SK-N-SH (cell line): ENCODE measurements at regions not wholly inside any gene's neighbourhood (a gene's known extent, or its start where the extent isn't known, plus 50 kb on each side); places are given as distances from the start of the nearest gene placed in this dataset.

ENCODE experiments used
- CTCF ChIP-seq: fragments of 200-600 bp; sonication (generic); IDR thresholded peaks from 2 replicates; pipeline ENCODE4 v1.6.1; 2017; ENCODE audit warnings: antibody characterized with exemption, mild to moderate bottlenecking, moderate library complexity
- EZH2phosphoT487 ChIP-seq: fragments of 200-600 bp; sonication (generic); IDR thresholded peaks from 2 replicates; pipeline ENCODE4 v1.6.1; 2017; ENCODE audit warnings: low read depth, mixed run types, mild to moderate bottlenecking, antibody characterized with exemption, moderate library complexity, borderline replicate concordance
- NRF1 ChIP-seq: IDR thresholded peaks from 2 replicates; pipeline ENCODE4 v1.6.1; 2012; ENCODE audit warnings: low read depth, mild to moderate bottlenecking, low read length
- REST ChIP-seq: IDR thresholded peaks from 2 replicates; pipeline ENCODE4 v1.6.1; 2012; ENCODE audit warnings: mild to moderate bottlenecking, low read depth, low read length, moderate library complexity
- TAF1 ChIP-seq: IDR thresholded peaks from 2 replicates; pipeline ENCODE4 v1.6.1; 2012; ENCODE audit warnings: low read depth, mild to moderate bottlenecking, low read length, moderate library complexity, borderline replicate concordance
- USF2 ChIP-seq: fragments of 150-350 bp; IDR thresholded peaks from 2 replicates; pipeline ENCODE4 v1.6.1; 2017; ENCODE audit warnings: antibody characterized with exemption, low read length, low read depth, borderline replicate concordance

GRCh38 chr3:110006913-110007312 lies 669.6 kb upstream of the DPPA4 start:
- no peak for TF ChIP-seq EZH2phosphoT487
- no peak for TF ChIP-seq CTCF
- TF ChIP-seq USF2 = no peak
- no peak for TF ChIP-seq REST
- TF ChIP-seq TAF1 = no peak
- no peak for TF ChIP-seq NRF1
